ENCODE measurements at regions not wholly inside any gene's neighbourhood (a gene's known extent, or its start where the extent isn't known, plus 50 kb on each side); places are given as distances from the start of the nearest gene placed in this dataset.

- H3K4me1 Mint-ChIP-seq, result peaks cover 7% of the 10 kb centered on the region
- H3K9me3 Mint-ChIP-seq, result no peaks in the 10 kb centered on the region
- H3K4me3 Mint-ChIP-seq, result no peak overlapping the region
- no peak for DNase-seq
- no peaks in the 10 kb centered on the region for H3K36me3 Mint-ChIP-seq (ENCODE audit: low read depth)
- TF ChIP-seq, protein P1, sequence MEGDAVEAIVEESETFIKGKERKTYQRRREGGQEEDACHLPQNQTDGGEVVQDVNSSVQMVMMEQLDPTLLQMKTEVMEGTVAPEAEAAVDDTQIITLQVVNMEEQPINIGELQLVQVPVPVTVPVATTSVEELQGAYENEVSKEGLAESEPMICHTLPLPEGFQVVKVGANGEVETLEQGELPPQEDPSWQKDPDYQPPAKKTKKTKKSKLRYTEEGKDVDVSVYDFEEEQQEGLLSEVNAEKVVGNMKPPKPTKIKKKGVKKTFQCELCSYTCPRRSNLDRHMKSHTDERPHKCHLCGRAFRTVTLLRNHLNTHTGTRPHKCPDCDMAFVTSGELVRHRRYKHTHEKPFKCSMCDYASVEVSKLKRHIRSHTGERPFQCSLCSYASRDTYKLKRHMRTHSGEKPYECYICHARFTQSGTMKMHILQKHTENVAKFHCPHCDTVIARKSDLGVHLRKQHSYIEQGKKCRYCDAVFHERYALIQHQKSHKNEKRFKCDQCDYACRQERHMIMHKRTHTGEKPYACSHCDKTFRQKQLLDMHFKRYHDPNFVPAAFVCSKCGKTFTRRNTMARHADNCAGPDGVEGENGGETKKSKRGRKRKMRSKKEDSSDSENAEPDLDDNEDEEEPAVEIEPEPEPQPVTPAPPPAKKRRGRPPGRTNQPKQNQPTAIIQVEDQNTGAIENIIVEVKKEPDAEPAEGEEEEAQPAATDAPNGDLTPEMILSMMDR (IDR thresholded peaks at IDR 0.05), result no peak
- peaks cover 6% of the 10 kb centered on the region for H3K27me3 Mint-ChIP-seq (ENCODE audit: low read depth, poor library complexity)
- H3K27ac Mint-ChIP-seq, result no peak overlapping the region
These were observed 121.3 kb downstream of the CD47 start for GRCh38 chr3:107969525-107969924.

GRCh38 chr3:107966276-107966675 is 124.6 kb downstream of the CD47 start:
- H3K4me1 Mint-ChIP-seq, result peaks cover 7% of the 10 kb centered on the region
- no peak overlapping the region for H3K27ac Mint-ChIP-seq
- peaks cover 6% of the 10 kb centered on the region for H3K27me3 Mint-ChIP-seq (ENCODE audit: low read depth, poor library complexity)
- no peaks in the 10 kb centered on the region for H3K9me3 Mint-ChIP-seq
- TF ChIP-seq, protein P1 (IDR thresholded peaks at IDR 0.05), result no peak
- H3K4me3 Mint-ChIP-seq, result no peak overlapping the region
- no peaks in the 10 kb centered on the region for H3K36me3 Mint-ChIP-seq (ENCODE audit: low read depth)
- no peak for DNase-seq

DNA sequence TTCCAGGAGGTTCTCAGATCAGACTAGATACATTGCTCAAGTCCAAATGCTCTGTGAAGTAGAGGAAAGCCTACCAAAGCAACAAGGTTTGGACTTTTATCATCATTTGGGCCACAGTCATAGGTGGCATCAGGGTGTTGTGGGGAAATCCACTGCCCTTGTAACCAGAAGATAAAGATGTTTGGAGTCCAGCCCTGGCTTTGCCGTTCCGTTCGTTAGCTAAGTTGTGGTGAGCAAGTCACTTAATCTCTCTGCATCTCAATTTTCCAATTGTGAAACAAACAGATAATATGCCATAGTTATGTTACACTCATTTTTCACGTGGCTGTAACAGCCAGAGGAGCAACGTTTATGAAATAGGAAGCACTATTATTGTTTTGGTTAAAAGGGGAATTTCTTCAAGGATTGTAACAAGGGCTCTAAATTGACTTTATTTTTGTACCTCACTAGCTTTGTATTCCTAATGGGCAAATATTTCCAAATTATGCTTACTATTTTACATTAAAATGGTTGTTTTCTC is 125.6 kb downstream of the CD47 start:
- Mint-ChIP-seq H3K4me1 (peaks cover 7% of the 10 kb centered on the region), H3K36me3 (ENCODE audit: low read depth) (no peaks in the 10 kb centered on the region), H3K9me3 (no peaks in the 10 kb centered on the region), H3K27me3 (ENCODE audit: low read depth, poor library complexity) (peaks cover 6% of the 10 kb centered on the region), H3K27ac (no peak overlapping the region), H3K4me3 (no peak overlapping the region)
- no peak for DNase-seq
- TF ChIP-seq, protein P1 (IDR thresholded peaks at IDR 0.05), result no peak

DNA sequence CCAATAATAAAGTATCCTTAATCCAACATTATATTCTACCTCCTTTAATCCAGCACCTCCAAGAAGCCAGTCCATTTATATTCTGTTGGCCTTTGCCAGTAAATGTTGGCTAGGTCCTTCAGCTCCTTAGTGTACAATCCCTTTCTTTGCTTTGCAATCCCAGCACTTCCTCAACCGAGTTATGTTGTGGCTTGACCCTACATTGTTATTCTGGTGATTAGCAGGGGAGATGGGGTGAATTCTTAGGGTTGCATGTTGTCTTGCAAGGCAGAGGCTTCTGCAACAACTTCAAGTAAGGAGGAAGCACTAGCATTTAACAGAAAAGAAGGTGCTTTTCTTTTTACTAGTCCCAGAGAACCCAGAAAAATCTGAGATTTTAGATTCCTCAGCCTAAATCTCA is 127.2 kb downstream of the CD47 start:
- H3K36me3 Mint-ChIP-seq (ENCODE audit: low read depth), result no peaks in the 10 kb centered on the region
- H3K27ac Mint-ChIP-seq, result no peak overlapping the region
- peaks cover 6% of the 10 kb centered on the region for H3K27me3 Mint-ChIP-seq (ENCODE audit: low read depth, poor library complexity)
- peaks cover 4% of the 10 kb centered on the region for H3K9me3 Mint-ChIP-seq
- DNase-seq, result no peak
- H3K4me3 Mint-ChIP-seq, result no peak overlapping the region
- H3K4me1 Mint-ChIP-seq, result peaks cover 13% of the 10 kb centered on the region
- TF ChIP-seq, protein P1 (IDR thresholded peaks at IDR 0.05), result no peak

GRCh38 chr3:107962946-107963345 is 127.9 kb downstream of the CD47 start:
- Mint-ChIP-seq H3K27me3 (ENCODE audit: low read depth, poor library complexity) (peaks cover 3% of the 10 kb centered on the region), H3K27ac (no peak overlapping the region), H3K4me1 (peaks cover 13% of the 10 kb centered on the region)

GRCh38 chr3:107962037-107962436 is 128.8 kb downstream of the CD47 start:
- peaks cover 4% of the 10 kb centered on the region for H3K27me3 Mint-ChIP-seq (ENCODE audit: low read depth, poor library complexity)

More at GRCh38 chr3:107962946-107963345, 127.9 kb downstream of the CD47 start:
- TF ChIP-seq, protein P1 (IDR thresholded peaks at IDR 0.05), result no peak
- Mint-ChIP-seq H3K4me3 (no peak overlapping the region), H3K36me3 (ENCODE audit: low read depth) (no peaks in the 10 kb centered on the region), H3K9me3 (peaks cover 4% of the 10 kb centered on the region)
- no peak for DNase-seq

More at GRCh38 chr3:107962037-107962436, 128.8 kb downstream of the CD47 start:
- H3K4me1 Mint-ChIP-seq, result peaks cover 22% of the 10 kb centered on the region
- TF ChIP-seq, protein P1 (IDR thresholded peaks at IDR 0.05), result no peak
- H3K4me3 Mint-ChIP-seq, result no peak overlapping the region
- H3K36me3 Mint-ChIP-seq (ENCODE audit: low read depth), result no peaks in the 10 kb centered on the region
- H3K9me3 Mint-ChIP-seq, result peaks cover 4% of the 10 kb centered on the region
- H3K27ac Mint-ChIP-seq, result no peak overlapping the region
- DNase-seq, result no peak

All from nephron progenitor cell (in vitro differentiated cells).